ENCODE measurements at regions not wholly inside any gene's neighbourhood (a gene's known extent, or its start where the extent isn't known, plus 50 kb on each side); places are given as distances from the start of the nearest gene placed in this dataset.
"Not testable (repeated sequence)": the region's sequence is repeated elsewhere in the genome, so short reads cannot be mapped to it uniquely, and the experiment has no call there.

DNA sequence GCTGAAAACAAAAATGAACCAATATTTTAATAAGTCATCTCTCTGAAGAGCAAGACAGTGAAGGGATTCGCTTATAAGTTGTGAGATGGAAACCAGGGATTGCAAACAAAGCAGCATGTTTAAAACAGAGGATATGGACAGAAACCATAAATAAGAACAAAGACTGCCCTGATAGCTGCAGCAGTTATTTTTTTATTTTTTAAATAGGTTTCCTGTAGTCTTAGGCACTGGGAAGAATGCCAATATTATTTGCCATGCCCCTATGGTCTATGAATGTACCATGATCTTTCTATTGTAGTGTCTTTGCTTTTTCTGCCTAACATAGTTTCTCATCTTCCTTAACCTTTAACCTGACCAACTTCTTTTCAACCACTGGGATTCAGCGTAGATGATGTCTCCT is 1334.0 kb upstream of the NRXN1 start:
- intact Hi-C loops (cut with DNase I), result no loop called here
- no peak for DNase-seq

DNA sequence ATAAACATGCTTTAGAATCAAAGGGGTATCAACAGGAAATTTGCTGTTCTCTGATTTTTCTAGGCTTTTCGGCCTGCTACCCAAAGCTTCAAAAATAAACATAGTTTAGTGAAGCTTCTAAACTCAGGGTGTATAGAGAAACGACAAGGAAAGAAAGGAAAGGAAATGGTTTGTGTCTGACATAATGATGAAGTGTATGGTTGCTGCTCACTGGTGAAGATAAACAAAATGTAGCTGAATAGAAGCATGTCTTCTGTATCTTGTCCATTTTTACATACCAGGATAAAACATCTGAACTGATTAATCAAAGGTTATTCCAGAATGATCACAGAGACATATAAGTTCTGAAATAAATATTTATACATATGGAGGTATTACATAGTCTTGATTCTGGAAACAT is 1324.6 kb upstream of the NRXN1 start:
- no peak for DNase-seq
- intact Hi-C loops (cut with DNase I), result no loop called here

DNA sequence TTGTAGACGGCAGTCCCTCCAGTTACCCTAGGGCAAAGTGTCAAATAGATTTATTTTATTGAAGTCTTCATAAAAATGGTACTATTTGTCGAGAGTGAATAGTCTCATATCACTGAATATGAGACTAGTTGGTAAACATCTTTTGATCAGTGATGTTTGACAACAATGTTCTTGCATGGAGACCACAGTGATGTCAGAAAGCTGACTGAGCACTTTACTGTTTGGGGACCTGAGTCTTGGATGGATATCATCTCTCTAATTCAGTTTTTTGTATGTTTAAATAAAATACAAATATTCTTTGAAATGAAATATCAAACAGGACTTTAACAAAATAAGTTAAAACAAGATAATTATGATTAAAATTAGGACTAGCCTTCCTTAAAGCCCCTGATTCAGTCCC is 1315.4 kb upstream of the NRXN1 start:
- no peak for DNase-seq
- intact Hi-C loops (cut with DNase I), result no loop called here

DNA sequence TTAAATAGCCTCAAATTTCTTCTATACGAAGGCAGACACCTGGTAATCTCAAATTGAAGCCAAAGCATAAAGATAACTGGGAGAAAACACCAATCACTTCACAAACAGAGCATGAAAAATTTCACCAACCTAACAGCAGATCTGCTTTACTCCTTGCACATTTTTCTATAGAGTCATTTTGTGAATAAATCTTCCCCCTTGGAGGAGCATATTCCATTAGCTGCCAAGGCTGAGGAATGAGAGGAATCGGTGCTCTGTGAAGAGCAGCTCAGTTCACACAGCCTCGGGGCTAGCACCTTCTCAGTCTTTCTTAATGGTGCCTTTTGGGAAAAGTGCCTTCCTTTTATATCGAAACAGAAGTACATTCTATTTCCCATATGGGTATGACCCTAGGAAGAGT is 1313.7 kb upstream of the NRXN1 start:
- DNase-seq, result no peak
- intact Hi-C loops (cut with DNase I), result no loop called here

- intact Hi-C loops (cut with DNase I), result no loop called here
These were observed 1313.2 kb upstream of the NRXN1 start for GRCh38 chr2:52345082-52345481.

GRCh38 chr2:52343706-52344266 is 1311.9 kb upstream of the NRXN1 start:
- intact Hi-C loops (cut with DNase I), result no loop called here
- DNase-seq, result no peak

More at GRCh38 chr2:52345082-52345481, 1313.2 kb upstream of the NRXN1 start:
- no peak for DNase-seq

- intact Hi-C loops (cut with DNase I), result no loop called here
- DNase-seq, result no peak
These were observed 1311.1 kb upstream of the NRXN1 start for GRCh38 chr2:52343010-52343409.

- no peak for DNase-seq
- intact Hi-C loops (cut with DNase I), result no loop called here
These were observed 1310.5 kb upstream of the NRXN1 start for GRCh38 chr2:52342458-52342857.

- intact Hi-C loops (cut with DNase I), result no loop called here
- no peak for DNase-seq
These were observed 1309.8 kb upstream of the NRXN1 start for GRCh38 chr2:52341732-52342131.

- DNase-seq, result peak in 1 of 42 donors; percentile 13
- intact Hi-C loops (cut with DNase I), result no loop called here
These were observed 1308.2 kb upstream of the NRXN1 start for GRCh38 chr2:52340171-52340570.

DNA sequence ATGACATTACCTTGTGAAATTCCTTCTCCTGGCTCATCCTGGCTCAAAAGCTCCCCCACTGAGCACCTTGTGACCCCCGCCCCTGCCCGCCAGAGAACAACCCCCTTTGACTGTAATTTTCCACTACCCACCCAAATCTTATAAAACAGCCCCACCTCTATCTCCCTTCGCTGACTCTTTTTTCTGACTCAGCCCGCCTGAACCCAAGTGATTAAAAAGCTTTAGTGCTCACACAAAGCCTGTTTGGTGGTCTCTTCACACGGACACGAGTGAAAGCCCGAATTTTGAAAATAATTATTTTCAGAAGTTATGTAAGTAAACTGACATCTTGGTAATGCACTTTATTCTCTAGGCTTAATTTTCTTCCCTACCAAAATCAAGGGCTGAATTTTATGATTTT is 1305.9 kb upstream of the NRXN1 start:
- intact Hi-C loops (cut with DNase I); DNase-seq: not testable (repeated sequence)

DNA sequence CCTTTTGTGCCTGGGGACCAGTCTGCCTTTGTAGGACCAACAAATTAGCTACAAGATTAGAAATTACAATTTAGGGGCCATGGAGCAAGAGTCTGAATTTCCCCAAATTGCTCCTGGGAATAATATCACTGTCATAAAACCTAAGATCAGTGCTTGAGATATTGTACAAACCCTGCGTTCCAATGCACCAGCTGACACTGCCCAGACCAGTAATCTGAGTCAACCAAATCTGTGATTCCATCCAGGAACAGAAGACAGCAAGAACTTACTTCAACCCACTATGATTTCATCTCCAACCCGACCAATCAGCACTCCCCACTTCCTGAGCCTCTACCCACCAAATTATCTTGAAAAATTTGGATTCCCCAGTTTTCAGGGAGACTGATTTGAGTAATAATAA is 1305.0 kb upstream of the NRXN1 start:
- DNase-seq, result no peak
- intact Hi-C loops (cut with DNase I), result no loop called here

DNA sequence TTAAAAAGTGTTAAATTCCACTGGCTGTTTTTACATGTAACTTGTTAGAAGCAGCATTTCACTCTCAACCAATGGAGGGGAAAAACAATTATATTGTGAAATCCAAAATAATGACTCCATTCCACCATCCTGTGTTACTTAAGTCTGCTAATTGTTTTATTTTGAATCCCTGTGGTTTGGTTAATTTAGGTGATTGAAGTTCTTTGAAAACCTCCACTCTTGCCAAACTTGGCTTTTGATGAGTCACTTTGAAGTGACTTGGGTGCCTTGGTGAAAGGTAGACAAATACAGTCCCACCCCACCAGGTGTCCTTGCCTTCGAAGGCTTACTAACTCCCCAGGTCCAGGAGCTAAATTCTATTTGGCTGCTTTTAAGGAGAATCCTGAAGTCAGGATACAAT is 1303.8 kb upstream of the NRXN1 start:
- intact Hi-C loops (cut with DNase I), result no loop called here
- DNase-seq, result no peak

GRCh38 chr2:52334185-52334584 is 1302.3 kb upstream of the NRXN1 start:
- intact Hi-C loops (cut with DNase I), result no loop called here
- DNase-seq, result no peak

- intact Hi-C loops (cut with DNase I), result no loop called here
- DNase-seq, result no peak
These were observed 1295.7 kb upstream of the NRXN1 start for GRCh38 chr2:52327641-52328040.

- intact Hi-C loops (cut with DNase I), result no loop called here
- no peak for DNase-seq
These were observed 1282.3 kb upstream of the NRXN1 start for GRCh38 chr2:52314231-52314630.

- DNase-seq, result peak in 2 of 42 donors; percentile 1 to 5
- intact Hi-C loops (cut with DNase I), result no loop called here
These were observed 1280.6 kb upstream of the NRXN1 start for GRCh38 chr2:52312486-52312885.

GRCh38 chr2:52311862-52312261 is 1279.9 kb upstream of the NRXN1 start:
- DNase-seq, result no peak
- intact Hi-C loops (cut with DNase I), result no loop called here

DNA sequence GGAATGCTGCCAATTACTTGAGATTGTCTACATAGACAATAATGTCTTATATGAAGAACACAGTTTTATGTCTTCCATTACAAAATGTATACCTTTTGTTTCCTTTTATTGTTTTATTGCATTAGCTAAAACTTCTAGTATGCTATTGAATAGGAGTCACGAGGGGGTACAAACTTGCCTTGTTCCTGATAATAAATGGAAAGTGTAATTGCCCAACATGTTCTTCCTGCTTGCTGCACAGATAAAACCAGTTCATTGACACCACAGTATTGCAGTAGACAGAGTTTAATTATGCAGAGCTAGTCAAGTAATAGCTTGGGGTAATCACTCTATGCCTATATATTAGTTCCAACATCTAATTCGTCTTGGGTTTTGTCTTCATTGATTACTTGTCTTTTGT is 1276.2 kb upstream of the NRXN1 start:
- intact Hi-C loops (cut with DNase I), result no loop called here

DNA sequence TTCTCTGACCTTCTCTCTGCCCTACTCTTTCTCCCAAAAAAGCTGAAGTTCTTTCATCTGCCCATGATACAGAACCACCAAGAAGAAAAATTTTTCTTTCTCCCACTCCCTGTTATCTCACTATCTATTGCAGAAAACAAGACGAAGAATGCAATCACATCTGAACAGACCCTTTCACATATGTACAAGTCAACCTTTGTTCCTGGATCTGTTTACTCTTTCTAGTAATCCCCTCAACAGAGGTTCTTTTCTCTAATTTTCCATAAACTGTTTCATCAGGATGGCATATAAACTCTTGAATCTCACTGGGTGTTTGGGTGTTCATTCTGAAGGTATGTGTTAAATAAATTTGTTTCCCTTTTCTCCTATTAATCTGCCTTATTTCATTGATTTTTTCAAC is 1262.7 kb upstream of the NRXN1 start:
- intact Hi-C loops (cut with DNase I), result no loop called here
- no peak for DNase-seq

More for the DNA sequence above, 1276.2 kb upstream of the NRXN1 start:
- DNase-seq, result no peak

DNA sequence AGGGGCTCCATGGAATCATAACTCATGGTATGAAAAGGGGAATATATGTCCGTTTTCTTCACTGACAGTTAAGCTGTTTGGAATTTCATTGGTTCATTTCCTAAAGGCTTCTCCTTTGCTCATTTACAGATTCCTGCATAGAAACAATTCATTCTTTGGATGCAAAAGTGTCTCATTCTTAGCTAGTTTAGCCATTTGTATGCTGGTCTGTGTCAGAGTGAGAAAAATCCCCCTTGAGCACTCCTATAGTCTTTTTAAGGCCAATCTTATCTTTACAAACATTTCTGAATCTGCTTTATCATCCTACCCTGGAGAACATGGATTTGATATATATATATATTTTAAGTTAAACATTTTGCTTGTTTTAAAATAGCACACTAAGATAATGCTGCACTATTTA is 1260.9 kb upstream of the NRXN1 start:
- intact Hi-C loops (cut with DNase I), result no loop called here
- DNase-seq, result no peak

- DNase-seq, result no peak
- intact Hi-C loops (cut with DNase I), result no loop called here
These were observed 1257.8 kb upstream of the NRXN1 start for GRCh38 chr2:52289741-52290140.
